Left renal pelvis (tissue), 4 donors: ENCODE measurements at regions not wholly inside any gene's neighbourhood (a gene's known extent, or its start where the extent isn't known, plus 50 kb on each side); places are given as distances from the start of the nearest gene placed in this dataset.

Experiments used
- DNase-seq, 4 donors: peaks; one replicate each; pipeline ENCODE4 v3.0.0-alpha.2; 2013; ENCODE audit warnings: low read depth in 4 of 4, low spot score in 3 of 4

DNA sequence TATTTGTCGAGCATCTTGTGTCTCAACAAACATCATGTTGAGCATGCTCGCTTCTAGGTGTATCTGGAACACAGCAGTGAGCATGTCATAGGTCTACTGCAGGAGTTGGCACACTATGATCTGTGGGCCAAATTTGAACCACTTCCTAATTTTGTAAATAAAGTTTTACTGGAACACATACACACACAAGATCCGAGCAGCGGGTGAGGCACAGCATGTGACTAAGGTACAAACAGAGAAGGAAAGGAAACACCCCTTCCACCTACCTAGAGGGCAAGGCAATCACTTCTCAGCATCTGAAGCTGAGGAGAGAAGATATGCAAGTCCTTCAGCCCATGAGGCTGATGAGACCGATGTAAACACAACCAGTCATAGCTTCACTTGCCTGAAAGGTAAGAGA lies 200.4 kb downstream of the MED10 start:
- no peak for DNase-seq

DNA sequence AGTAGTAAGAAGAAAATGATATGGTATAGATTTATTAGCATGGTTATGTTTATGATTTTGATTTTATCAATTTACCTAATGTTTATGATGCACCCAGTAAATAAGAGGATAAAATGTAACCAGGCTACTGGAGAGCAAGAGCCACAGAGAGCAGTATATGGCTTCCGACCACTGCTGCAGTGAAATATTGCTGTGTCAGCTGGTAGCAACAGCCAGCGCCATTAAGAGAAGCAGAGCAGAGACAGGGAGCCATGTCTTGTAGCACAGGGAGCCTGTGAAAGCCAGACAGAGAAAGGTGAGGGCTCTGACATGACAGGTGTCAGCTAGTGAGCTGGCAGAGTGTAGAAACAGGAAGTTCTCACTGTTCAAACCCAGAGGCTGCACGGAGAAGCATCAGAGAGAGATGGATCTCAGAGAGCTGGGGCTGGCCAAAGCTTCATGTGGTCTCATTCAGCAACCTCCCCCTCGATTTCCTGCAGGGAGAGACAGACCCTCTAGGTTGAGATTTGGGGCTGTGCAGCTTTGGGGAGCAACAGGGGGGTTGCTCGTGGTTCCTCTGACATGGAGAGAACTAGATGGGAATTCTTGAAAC lies 202.1 kb downstream of the MED10 start:
- no peak for DNase-seq

DNA sequence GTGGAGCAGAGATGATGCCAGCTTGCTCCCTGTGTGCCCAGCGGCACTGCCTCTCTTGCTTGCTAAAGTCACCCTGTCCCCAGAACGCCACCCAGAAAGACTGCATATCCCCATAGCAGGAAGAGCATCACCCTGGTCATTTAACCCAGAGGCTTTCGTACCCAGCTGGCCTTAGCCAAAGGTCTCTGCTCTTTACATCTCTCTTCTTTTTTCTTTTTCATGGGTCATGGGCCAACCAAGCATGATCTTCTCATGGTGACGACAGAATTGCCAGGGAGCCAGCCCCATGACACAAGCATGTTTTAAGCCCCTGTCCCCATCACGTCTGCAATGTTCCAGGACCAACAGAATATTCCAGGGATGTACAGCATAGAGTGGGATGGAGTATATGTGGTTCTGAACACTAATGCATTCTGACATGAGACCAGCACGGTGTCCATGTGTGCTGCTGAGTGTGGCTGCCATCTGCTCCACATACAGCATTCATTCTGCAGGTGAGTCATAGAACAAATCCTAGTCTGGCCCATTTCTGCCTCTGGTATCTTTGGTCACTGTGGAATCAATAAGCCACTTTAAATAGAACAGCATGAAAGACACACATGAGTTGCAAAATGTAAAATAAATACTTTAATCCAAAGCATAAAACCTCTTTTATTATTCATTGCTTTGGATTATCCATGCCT lies 203.0 kb downstream of the MED10 start:
- DNase-seq: no peak

DNA sequence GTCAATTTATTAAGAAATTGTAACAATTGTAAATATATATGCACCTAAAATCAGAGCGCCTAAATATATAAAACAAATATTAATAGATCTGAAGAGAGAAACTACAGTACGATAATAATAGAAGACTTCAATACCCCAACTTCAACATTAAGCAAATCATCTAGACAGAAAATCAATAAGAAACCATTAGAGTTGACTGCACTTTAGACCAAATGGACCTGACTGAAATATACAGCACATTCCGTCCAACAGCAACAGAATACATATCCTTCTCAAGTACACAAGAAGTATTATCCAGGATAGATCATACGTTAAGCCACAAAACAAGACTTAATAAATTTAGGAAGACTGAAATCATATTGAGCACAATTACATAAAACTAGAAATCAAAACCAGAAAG lies 208.7 kb downstream of the MED10 start:
- no peak for DNase-seq

DNA sequence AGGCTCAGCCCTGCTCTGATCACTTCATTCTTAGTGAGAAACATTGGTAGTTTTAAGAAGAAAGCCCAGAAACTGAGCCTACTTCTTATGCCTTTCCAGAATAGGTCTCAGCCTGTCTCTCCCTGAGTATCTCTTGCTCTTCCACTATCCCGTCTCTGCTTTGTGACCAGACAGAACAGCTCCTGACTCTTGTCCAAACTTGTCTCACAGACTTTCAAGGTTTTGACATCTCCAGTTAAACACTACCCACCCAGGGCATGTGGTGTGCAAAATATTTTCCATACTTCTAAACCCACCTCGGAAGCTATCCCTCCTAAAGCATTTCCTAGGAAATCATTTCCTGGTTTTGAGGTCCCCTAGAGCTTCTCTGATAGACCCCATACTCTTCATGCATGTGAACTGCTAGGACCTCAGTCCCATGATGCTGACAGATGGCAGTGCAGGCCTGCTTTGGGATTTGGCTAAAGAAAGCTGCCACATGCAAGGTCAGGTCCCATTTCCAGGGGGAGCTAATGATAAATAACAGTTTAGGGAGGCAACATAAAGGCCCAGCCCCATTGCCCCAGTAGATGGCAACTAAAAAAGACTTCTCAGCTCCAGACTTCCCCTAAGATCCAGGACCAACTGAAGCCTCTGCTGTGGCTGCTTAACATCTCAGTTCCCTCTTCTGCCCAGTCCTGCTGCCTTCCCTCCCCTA lies 211.5 kb downstream of the MED10 start:
- DNase-seq: no peak

DNA sequence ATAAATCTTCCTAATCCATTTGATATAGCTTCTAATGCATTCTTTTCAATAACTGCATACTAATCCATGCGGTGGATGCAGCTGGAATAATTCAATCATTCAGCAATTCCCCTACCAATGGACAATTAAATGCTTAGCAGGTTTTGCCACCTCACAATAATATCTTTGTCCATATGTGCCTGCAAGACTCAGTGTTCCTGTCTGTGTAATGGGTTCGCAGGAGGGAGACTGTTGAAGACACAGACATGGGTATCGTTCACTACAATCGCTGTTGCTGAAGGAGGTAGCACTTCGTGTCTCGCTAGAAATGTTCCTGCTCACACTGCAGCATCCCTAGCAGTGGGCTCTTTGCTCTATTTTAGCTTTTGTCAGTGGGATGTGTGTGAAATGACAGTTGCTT lies 214.4 kb downstream of the MED10 start:
- DNase-seq: no peak

DNA sequence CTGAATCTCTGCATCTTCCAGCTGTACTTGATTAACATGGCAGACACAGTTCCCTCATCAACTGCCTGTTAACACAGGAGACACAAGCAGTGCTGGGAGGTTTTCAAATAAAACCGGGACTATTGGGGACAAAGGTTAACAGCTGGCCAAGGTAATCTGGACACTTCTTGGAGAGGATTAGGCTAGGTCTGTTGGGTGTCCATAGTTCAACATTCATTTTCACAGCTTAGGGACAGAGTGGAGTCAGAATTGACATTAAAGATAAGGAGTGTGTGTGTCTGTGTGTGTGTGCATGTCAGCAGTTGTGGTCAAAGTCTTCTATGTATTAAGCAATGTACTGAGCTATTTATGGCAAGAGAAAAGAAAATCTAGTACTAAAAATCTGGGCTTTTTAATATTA lies 216.2 kb downstream of the MED10 start:
- no peak for DNase-seq

DNA sequence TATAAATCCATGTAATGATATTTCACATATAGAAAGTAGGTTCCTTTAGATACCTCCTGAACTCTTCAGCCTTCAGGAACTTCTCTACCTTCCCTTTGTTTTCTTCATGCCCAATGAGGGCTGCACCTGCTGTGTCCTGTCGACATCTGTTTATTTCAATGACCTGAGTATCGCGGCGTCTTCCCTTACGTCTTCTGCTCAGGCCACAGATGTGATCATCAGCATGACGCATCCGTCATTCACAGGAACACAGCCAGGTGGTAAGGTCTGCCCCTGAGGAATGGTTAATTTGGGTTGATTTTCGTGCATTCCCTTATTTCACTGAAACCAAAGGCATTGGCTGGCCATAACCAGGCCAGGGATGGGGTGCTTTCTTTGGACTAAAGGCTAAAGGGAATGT lies 217.1 kb downstream of the MED10 start:
- DNase-seq: no peak

DNA sequence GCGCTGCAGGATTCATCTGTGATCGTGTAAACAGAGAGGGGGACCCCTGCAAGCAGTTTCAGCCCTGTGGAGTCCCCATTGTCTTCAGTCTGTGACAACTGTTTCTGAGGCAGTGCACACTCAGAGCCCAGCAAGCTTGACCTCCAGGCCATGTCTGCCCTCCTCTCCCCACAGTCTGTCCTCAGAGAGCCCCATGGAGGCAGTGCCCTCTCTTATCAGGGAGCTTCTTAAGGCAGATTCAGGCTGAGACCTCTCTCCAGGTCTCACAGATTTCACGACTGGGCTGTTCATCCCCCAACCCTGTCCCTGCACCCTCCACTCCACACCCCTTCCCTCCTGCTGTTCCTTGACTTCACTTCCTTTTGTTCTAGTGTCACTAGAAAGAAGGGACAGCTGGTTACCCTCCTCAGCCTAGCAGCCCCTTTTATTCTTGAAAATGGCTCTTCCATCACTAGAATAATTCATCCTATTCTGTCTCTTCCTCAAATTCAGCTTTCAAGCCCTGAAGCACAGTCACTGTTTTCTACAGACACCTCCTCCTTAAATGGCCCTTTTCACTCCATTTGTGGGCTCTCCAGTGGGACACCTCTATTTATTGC lies 218.4 kb downstream of the MED10 start:
- DNase-seq: no peak

DNA sequence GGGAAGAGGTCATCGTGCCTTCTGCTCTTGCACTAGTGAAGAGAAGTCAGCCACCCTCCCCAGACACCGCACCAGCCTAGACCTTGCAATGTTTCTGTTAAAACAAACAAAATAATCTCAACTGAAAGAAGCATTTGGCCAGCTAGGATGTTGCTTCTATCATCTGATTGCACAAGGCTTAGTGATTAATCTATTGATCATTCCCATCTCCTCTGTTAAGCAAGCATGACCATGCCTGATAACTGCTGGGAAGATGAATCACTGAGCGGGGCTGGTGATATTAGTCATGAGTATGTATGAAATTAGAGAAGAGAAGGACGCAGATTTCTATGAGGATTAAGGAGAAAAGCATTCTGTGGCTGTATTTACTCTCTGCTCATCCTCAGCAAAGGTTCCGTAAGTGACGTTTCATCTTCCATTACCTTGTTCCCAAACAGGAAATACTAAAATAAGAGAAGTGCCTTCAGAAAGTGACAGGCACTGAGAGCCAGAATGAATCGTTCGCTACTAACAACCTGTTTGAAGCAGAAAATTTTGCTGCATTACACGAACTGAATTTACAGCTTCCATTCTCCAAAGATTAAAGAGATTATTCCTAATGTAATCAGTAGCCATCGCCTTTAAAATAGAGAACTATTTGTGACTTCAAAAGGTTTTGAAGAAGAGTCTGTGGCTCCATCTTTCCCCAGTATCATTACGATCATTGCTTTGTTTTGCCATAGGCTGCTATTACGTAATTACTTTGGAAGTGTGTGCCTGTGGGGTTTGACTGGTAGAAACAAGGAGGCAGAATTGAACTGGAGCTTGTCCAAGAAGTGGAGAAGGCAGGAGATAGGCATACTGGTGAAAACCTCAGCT lies 219.1 kb downstream of the MED10 start:
- no peak for DNase-seq

DNA sequence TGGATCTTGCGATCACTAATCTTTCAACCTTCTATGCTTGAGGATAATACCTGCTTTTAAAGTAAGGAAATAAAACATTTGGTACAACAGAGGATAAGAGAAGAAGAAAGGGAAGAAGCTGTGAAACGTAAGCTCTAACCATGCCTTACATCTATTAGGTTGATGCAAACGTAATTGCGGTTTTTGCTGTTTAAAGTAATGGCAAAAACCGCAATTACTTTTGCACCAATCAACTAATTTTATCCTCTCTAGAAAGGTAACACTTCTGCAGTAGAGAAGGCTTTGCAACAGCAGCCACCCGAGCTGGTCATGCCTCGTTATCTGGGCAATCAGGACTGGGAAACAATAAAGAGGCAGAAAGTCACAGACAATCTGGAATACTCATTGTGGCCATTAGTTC lies 224.1 kb downstream of the MED10 start:
- no peak for DNase-seq

DNA sequence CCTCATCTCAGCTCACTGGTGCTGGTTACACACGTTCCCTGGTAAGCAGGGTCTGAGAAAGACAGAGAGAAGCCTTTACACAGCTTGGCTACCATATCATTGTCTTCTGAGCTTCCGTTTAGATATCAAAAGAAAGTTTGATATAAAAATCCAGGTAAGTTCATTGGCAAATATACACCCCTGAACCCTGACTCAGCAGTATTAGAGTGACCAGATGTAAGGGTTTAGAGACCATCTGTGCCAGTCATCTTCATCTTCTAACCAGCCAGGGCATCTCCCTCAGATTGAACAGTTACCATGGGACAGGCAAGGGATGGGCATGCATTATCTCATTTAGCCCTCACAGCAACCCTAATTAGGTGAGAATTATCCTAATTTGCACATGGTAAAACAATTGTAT lies 232.1 kb downstream of the MED10 start:
- DNase-seq: no peak

DNA sequence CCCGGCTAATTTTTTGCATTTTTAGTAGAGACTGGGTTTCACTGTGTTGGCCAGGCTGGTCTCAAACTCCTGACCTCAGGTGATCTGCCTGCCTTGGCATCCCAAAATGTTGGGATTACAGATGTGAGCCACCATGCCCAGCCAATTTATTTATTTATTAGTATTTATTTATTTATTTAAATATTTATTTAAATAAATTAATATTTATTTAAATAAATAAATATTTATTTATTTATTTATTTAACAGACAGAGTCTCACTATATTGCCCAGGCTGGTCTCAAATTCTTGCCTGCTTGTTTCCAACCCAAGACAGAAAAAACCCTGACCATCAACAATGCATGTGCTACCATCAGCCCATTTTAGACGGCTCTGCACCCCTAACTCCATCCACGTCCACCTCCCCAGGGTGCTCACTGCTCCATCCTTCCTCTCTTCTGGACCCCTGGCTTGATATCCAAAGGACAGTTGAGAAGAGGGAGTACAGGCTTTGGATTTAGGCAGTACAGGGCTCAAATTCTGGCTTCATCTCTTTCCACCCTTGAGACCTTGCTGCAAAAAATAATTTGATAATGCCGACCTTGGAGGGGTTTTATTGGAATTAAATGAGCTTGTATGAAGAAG lies 232.6 kb downstream of the MED10 start:
- DNase-seq: no peak

DNA sequence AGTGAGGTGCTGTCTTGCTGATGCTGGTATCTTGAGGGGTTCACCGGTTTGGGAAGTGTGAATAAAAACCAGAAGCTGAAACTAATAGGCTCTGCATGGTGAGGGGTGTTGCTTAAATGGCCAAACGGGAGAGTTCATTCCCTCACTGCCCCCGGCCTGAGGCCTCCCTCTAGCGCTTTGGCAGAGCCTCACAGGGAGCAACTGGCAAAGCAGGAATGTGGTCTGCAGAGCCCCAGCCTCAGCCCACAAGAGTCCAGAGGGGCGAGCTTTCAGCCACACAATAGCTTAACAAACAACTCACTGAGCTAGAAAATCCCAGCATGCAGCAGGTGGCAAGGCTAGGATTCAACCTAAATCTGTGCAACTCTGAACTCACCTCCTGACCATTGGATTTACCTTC lies 234.8 kb downstream of the MED10 start:
- DNase-seq: no peak

DNA sequence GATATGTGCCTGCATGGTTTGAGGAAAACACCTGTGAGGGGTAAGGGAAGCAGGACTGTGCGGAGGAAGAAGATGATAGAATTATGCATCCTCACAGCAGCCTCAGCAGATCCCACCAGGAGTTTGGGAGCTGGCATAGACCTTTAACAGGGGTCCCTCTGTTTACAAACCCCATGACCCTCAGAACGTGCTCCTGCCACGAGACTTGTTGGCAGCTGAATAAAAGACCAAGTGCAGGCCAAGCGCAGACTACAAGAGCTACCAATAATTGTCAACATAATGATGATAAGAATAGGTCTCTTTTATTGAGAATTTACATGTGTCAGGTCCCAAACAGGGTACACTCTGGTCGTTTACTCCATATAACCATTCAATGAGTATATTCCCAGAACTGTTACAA lies 236.0 kb downstream of the MED10 start:
- DNase-seq: no peak

DNA sequence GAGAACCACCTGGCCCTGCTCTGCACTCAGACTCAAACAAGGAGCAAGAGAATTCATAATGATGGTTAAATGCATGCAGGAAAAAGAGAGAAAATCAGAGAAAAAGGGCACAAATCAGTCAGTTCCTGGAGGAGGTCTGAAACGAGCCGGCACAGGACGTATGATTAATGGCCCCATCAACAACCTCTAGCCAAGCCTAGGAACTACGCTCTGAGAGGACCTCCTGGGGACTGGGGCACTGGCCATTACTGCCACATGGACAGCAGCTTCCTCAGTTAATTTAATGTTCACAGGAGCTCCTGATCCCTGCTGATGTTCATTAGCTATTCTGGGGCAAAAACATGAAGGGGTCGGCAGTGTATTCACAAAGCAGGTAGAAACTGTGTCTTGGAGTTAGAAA lies 238.1 kb downstream of the MED10 start:
- no peak for DNase-seq

DNA sequence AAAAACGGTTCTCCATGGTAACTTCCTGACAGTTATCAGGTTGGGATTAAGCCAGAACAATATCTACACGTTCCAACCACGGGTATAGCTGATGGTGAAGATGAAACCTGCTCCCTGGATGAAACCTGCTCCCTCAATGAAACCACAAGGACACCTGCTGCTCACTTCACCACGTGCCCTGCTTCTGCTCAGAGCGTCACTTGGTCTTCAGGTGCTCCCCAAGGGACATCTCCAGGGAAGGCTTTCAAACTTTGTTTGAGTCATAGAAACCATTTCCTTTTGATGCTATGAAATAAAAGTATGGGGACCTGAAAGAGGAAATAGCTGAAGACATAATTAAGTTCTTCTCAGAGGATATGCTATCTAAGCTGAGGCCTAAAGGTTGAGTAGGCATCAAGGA lies 242.4 kb downstream of the MED10 start:
- DNase-seq: no peak

DNA sequence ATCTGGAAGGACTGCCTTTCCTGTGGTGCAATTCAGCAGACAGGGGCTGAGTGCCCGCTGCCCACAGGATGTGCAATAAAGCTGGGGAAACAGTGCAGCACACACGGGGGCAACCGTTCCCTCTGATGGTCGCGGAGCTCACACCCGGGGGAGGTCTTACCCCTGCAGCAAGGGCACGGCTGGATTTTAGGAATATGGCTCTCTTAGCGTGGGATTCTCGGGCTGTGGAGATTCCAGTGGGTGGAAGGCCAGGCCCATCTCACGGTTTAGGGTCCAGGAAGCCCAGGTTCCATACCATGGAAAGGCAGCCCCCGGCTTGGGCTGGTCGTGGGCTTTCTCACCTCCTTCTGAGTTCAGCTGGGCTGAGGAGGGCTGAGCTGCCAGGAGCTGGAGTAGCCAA lies 244.1 kb downstream of the MED10 start:
- no peak for DNase-seq

DNA sequence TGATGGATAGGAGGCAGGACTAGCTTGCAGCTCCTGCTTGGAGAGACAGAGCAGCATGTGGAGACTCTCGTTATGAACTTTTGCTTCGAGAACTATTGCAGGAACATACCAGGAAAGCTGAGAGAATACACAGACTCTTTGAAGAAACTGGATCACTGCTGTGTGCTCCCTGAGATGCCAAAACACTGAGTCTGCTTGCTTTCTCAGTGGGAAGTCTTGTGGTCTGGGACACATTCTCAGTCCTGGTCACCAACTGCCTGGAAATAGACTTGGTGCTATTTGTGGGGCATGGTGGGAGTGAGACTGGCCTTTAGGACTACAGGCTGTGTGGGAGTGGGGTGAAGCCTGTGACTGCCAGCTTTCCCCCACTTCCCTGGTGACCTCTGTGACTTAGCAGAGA lies 252.6 kb downstream of the MED10 start:
- DNase-seq: no peak

DNA sequence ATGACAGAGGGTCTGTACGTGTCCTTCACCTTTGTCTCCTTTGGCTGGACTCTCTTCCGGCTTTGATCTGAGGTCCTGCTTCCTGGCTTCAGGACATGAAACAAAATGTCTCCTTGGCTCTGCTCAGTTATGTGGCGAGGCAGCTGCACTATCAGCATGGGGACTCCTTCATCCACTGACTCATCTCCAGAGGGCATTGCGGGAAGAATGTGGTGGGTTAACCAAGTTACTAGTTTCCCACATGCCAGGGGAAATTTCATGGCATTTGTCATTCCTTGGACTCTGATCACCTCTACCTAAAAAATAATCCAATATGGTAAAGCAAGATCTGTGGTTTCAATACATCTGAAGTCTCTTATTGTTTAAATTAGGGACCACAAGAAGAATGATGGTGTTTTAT lies 259.7 kb downstream of the MED10 start:
- no peak for DNase-seq

DNA sequence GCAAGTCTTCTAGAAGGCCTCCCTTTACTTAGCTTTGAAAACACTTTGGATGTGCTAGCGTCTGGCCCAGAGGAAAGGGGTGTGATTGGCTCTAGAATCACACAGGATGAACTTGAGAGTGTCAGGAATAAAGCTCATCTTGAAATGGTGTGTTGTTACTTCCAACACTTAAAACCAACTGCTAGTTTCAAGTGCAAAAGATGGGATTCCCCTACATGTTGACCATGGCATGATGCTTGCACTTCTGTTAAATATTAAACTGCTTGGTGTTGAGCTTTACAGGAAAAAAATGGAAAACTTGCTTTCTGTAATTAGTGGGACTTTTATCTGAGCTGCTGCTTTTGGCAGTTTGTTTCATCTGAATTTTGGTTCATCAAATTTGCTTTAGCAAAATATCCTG lies 261.1 kb downstream of the MED10 start:
- DNase-seq: no peak
